GM23338 (cell line): ENCODE measurements at regions not wholly inside any gene's neighbourhood (a gene's known extent, or its start where the extent isn't known, plus 50 kb on each side); places are given as distances from the start of the nearest gene placed in this dataset.
A peak's percentile ranks its signal among the peaks of the same experiment; 100 is the strongest.

Experiments used
- ATAC-seq: fragments of 200-7000 bp; cut with Tn5 transposase; 3 replicates; pipeline ENCODE4 v1.9.1; 2020
- DNase-seq: peaks from one replicate; pipeline ENCODE4 v3.0.0-alpha.2; 2015; ENCODE audit warnings: low spot score
- H2AFZ ChIP-seq: fragments of 200-600 bp; sonication (generic); 2 replicates; pipeline ENCODE4 v1.8.0; 2016; ENCODE audit warnings: antibody characterized with exemption, mild to moderate bottlenecking, moderate library complexity
- H3F3A ChIP-seq: fragments of 200-600 bp; sonication (generic); replicated peaks from 2 replicates; pipeline ENCODE4 v1.8.0; 2017; ENCODE audit warnings: antibody characterized with exemption, mixed run types, low read depth
- H3K27ac ChIP-seq: fragments of 200-600 bp; sonication (generic); 2 replicates; pipeline ENCODE4 v1.6.1; 2016; ENCODE audit warnings: low read depth
- H3K27me3 ChIP-seq: fragments of 200-600 bp; sonication (generic); 2 replicates; pipeline ENCODE4 v1.8.0; 2016; ENCODE audit warnings: mild to moderate bottlenecking, mixed run types, moderate library complexity; ENCODE audit not compliant: insufficient read depth
- H3K36me3 ChIP-seq: fragments of 200-600 bp; sonication (generic); 2 replicates; pipeline ENCODE4 v1.8.0; 2016; ENCODE audit warnings: mild to moderate bottlenecking; ENCODE audit not compliant: insufficient read depth
- H3K4me1 ChIP-seq: fragments of 200-600 bp; sonication (generic); 2 replicates; pipeline ENCODE4 v1.8.0; 2016; ENCODE audit warnings: mild to moderate bottlenecking, moderate library complexity; ENCODE audit not compliant: insufficient read depth
- H3K4me2 ChIP-seq: fragments of 200-600 bp; sonication (generic); 2 replicates; pipeline ENCODE4 v1.7.1; 2017; ENCODE audit warnings: mixed run types
- H3K4me3 ChIP-seq: fragments of 200-600 bp; sonication (generic); 2 replicates; pipeline ENCODE4 v1.6.1; 2016; ENCODE audit warnings: mixed run types
- H3K79me2 ChIP-seq: fragments of 200-600 bp; sonication (generic); replicated peaks from 2 replicates; pipeline ENCODE4 v1.8.0; 2017; ENCODE audit warnings: mild to moderate bottlenecking; ENCODE audit not compliant: insufficient read depth
- H3K9me2 ChIP-seq: fragments of 200-600 bp; sonication (generic); 2 replicates; pipeline ENCODE4 v1.8.0; 2017; ENCODE audit not compliant: insufficient read depth
- H4K20me1 ChIP-seq: fragments of 200-600 bp; sonication (generic); replicated peaks from 2 replicates; pipeline ENCODE4 v1.8.0; 2017; ENCODE audit warnings: mild to moderate bottlenecking; ENCODE audit not compliant: insufficient read depth
- H3K27ac Mint-ChIP-seq: 2 replicates; pipeline ENCODE4 v1.8.0; 2020; ENCODE audit warnings: inconsistent platforms, mild to moderate bottlenecking, moderate library complexity, mixed read lengths
- H3K27me3 Mint-ChIP-seq: 3 replicates; pipeline ENCODE4 v1.8.0; 2022; ENCODE audit warnings: low read depth, mild to moderate bottlenecking, moderate library complexity, mixed read lengths, inconsistent platforms; ENCODE audit not compliant: insufficient read depth, poor library complexity
- H3K36me3 Mint-ChIP-seq: 3 replicates; pipeline ENCODE4 v1.8.0; 2021; ENCODE audit warnings: low read depth, mild to moderate bottlenecking, inconsistent platforms, moderate library complexity, mixed read lengths
- H3K4me1 Mint-ChIP-seq: 3 replicates; pipeline ENCODE4 v1.8.0; 2020; ENCODE audit warnings: mild to moderate bottlenecking, inconsistent platforms, mixed read lengths
- H3K4me3 Mint-ChIP-seq: 3 replicates; pipeline ENCODE4 v1.8.0; 2021; ENCODE audit warnings: moderate library complexity, mild to moderate bottlenecking, inconsistent platforms, mixed read lengths
- H3K9me3 Mint-ChIP-seq: 3 replicates; pipeline ENCODE4 v1.8.0; 2020; ENCODE audit warnings: moderate library complexity, mild to moderate bottlenecking, inconsistent platforms, mixed read lengths
- CREB1 ChIP-seq: fragments of 250-450 bp; sonication (Bioruptor Pico); IDR thresholded peaks from 2 replicates; pipeline ENCODE4 v1.5.0; 2020; ENCODE audit warnings: low read depth, mild to moderate bottlenecking, moderate library complexity
- EZH2 ChIP-seq: fragments of 200-600 bp; sonication (generic); IDR thresholded peaks from one replicate; pipeline ENCODE4 v1.8.0; 2017; ENCODE audit warnings: antibody characterized with exemption, mild to moderate bottlenecking, low read depth; ENCODE audit not compliant: unreplicated experiment
- JUNB ChIP-seq: IDR thresholded peaks from one replicate; pipeline ENCODE4 v1.6.1; 2016; ENCODE audit warnings: antibody characterized with exemption; ENCODE audit not compliant: unreplicated experiment
- NANOG ChIP-seq: IDR thresholded peaks from 2 replicates; pipeline ENCODE4 v1.6.1; 2016; ENCODE audit warnings: antibody characterized with exemption, borderline replicate concordance
- POLR2AphosphoS5 ChIP-seq: IDR thresholded peaks from 2 replicates; pipeline ENCODE4 v1.6.1; 2016; ENCODE audit warnings: antibody characterized with exemption, low read depth
- STAT1 ChIP-seq: IDR thresholded peaks from one replicate; pipeline ENCODE4 v1.6.1; 2016; ENCODE audit warnings: antibody characterized with exemption; ENCODE audit not compliant: unreplicated experiment
- ZNF331 ChIP-seq: fragments of 250-450 bp; sonication (Bioruptor Pico); IDR thresholded peaks from 2 replicates; pipeline ENCODE4 v1.5.0; 2020; ENCODE audit warnings: low read depth, mild to moderate bottlenecking, moderate library complexity
- TF ChIP-seq, protein P1 (sequence below): IDR thresholded peaks from one replicate; pipeline ENCODE4 v1.6.1; 2018; ENCODE audit warnings: antibody characterized with exemption; ENCODE audit not compliant: unreplicated experiment
- TF ChIP-seq, protein P2 (sequence below), 2 experiments: fragments of 200-600 bp in 1 of 2; sonication (generic) in 1 of 2; conservative IDR thresholded peaks; 2 replicates each; pipeline versions ENCODE4 v1.5.1 to v1.6.1; 2016 to 2017; ENCODE audit warnings: antibody characterized with exemption in 2 of 2, low read depth in 2 of 2, mild to moderate bottlenecking in 2 of 2, moderate library complexity in 1 of 2
- TF ChIP-seq, protein P3 (sequence below): fragments of 250-450 bp; sonication (Bioruptor Pico); IDR thresholded peaks from 2 replicates; pipeline ENCODE4 v1.5.0; 2020; ENCODE audit warnings: mild to moderate bottlenecking, moderate library complexity
- TF ChIP-seq, protein P4 (sequence below): IDR thresholded peaks from 2 replicates; pipeline ENCODE4 v1.6.1; 2016; ENCODE audit warnings: antibody characterized with exemption

DNA sequence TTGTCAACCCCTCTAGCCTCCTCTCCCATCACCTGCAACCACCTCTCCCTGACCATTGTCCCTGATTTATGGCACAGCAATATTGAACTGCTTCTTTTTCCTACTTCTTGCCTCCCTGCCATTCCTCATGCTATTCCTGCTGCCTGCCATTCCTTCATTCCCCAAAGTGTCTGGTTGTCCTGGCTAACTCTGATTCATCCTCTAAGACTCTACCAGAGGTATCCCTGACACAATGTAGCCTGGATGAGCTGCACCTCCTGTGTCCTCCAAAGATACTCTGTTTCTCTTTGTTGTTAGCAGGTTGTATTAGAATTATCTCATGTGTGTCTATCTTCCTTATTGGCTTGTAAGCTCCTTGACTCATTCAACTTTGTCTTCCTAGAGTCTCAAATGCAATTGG lies 53.5 kb upstream of the PTPN3 start:
- Histone ChIP-seq H4K20me1 (no peaks in the 10 kb centered on the region), H3K36me3 (no peaks in the 10 kb centered on the region), H3K9me2 (0 out of 2 replicates have a peak, but pooled peaks cover 8% of the 10 kb centered on the region), H3F3A (no peaks in the 10 kb centered on the region; the same call in 1 of the 2 replicates), H3K4me1 (peaks cover 20% of the 10 kb centered on the region), H3K4me3 (no peak overlapping the region), H2AFZ (0 out of 2 replicates have a peak overlapping the region, but pooled peaks have one; percentile 56), H3K79me2 (no peaks in the 10 kb centered on the region), H3K27ac (no peak overlapping the region), H3K4me2 (no peak overlapping the region), H3K27me3 (no peaks in the 10 kb centered on the region)
- ATAC-seq (no peak), DNase-seq (no peak)
- no peak overlapping the region for H3K27ac Mint-ChIP-seq
- peaks cover 17% of the 10 kb centered on the region for H3K4me1 Mint-ChIP-seq
- no peak for TF ChIP-seq ZNF331
- TF ChIP-seq, protein P1, sequence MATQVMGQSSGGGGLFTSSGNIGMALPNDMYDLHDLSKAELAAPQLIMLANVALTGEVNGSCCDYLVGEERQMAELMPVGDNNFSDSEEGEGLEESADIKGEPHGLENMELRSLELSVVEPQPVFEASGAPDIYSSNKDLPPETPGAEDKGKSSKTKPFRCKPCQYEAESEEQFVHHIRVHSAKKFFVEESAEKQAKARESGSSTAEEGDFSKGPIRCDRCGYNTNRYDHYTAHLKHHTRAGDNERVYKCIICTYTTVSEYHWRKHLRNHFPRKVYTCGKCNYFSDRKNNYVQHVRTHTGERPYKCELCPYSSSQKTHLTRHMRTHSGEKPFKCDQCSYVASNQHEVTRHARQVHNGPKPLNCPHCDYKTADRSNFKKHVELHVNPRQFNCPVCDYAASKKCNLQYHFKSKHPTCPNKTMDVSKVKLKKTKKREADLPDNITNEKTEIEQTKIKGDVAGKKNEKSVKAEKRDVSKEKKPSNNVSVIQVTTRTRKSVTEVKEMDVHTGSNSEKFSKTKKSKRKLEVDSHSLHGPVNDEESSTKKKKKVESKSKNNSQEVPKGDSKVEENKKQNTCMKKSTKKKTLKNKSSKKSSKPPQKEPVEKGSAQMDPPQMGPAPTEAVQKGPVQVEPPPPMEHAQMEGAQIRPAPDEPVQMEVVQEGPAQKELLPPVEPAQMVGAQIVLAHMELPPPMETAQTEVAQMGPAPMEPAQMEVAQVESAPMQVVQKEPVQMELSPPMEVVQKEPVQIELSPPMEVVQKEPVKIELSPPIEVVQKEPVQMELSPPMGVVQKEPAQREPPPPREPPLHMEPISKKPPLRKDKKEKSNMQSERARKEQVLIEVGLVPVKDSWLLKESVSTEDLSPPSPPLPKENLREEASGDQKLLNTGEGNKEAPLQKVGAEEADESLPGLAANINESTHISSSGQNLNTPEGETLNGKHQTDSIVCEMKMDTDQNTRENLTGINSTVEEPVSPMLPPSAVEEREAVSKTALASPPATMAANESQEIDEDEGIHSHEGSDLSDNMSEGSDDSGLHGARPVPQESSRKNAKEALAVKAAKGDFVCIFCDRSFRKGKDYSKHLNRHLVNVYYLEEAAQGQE, result no peak
- TF ChIP-seq JUNB, result no peak
- no peak for TF ChIP-seq POLR2AphosphoS5
- TF ChIP-seq NANOG, result no peak
- TF ChIP-seq, protein P2, sequence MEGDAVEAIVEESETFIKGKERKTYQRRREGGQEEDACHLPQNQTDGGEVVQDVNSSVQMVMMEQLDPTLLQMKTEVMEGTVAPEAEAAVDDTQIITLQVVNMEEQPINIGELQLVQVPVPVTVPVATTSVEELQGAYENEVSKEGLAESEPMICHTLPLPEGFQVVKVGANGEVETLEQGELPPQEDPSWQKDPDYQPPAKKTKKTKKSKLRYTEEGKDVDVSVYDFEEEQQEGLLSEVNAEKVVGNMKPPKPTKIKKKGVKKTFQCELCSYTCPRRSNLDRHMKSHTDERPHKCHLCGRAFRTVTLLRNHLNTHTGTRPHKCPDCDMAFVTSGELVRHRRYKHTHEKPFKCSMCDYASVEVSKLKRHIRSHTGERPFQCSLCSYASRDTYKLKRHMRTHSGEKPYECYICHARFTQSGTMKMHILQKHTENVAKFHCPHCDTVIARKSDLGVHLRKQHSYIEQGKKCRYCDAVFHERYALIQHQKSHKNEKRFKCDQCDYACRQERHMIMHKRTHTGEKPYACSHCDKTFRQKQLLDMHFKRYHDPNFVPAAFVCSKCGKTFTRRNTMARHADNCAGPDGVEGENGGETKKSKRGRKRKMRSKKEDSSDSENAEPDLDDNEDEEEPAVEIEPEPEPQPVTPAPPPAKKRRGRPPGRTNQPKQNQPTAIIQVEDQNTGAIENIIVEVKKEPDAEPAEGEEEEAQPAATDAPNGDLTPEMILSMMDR (conservative IDR thresholded peaks at IDR 0.05; ENCODE audit: low read depth in 2 of 2), result no peak
- TF ChIP-seq STAT1, result no peak
- no peak for TF ChIP-seq EZH2
- TF ChIP-seq, protein P3, sequence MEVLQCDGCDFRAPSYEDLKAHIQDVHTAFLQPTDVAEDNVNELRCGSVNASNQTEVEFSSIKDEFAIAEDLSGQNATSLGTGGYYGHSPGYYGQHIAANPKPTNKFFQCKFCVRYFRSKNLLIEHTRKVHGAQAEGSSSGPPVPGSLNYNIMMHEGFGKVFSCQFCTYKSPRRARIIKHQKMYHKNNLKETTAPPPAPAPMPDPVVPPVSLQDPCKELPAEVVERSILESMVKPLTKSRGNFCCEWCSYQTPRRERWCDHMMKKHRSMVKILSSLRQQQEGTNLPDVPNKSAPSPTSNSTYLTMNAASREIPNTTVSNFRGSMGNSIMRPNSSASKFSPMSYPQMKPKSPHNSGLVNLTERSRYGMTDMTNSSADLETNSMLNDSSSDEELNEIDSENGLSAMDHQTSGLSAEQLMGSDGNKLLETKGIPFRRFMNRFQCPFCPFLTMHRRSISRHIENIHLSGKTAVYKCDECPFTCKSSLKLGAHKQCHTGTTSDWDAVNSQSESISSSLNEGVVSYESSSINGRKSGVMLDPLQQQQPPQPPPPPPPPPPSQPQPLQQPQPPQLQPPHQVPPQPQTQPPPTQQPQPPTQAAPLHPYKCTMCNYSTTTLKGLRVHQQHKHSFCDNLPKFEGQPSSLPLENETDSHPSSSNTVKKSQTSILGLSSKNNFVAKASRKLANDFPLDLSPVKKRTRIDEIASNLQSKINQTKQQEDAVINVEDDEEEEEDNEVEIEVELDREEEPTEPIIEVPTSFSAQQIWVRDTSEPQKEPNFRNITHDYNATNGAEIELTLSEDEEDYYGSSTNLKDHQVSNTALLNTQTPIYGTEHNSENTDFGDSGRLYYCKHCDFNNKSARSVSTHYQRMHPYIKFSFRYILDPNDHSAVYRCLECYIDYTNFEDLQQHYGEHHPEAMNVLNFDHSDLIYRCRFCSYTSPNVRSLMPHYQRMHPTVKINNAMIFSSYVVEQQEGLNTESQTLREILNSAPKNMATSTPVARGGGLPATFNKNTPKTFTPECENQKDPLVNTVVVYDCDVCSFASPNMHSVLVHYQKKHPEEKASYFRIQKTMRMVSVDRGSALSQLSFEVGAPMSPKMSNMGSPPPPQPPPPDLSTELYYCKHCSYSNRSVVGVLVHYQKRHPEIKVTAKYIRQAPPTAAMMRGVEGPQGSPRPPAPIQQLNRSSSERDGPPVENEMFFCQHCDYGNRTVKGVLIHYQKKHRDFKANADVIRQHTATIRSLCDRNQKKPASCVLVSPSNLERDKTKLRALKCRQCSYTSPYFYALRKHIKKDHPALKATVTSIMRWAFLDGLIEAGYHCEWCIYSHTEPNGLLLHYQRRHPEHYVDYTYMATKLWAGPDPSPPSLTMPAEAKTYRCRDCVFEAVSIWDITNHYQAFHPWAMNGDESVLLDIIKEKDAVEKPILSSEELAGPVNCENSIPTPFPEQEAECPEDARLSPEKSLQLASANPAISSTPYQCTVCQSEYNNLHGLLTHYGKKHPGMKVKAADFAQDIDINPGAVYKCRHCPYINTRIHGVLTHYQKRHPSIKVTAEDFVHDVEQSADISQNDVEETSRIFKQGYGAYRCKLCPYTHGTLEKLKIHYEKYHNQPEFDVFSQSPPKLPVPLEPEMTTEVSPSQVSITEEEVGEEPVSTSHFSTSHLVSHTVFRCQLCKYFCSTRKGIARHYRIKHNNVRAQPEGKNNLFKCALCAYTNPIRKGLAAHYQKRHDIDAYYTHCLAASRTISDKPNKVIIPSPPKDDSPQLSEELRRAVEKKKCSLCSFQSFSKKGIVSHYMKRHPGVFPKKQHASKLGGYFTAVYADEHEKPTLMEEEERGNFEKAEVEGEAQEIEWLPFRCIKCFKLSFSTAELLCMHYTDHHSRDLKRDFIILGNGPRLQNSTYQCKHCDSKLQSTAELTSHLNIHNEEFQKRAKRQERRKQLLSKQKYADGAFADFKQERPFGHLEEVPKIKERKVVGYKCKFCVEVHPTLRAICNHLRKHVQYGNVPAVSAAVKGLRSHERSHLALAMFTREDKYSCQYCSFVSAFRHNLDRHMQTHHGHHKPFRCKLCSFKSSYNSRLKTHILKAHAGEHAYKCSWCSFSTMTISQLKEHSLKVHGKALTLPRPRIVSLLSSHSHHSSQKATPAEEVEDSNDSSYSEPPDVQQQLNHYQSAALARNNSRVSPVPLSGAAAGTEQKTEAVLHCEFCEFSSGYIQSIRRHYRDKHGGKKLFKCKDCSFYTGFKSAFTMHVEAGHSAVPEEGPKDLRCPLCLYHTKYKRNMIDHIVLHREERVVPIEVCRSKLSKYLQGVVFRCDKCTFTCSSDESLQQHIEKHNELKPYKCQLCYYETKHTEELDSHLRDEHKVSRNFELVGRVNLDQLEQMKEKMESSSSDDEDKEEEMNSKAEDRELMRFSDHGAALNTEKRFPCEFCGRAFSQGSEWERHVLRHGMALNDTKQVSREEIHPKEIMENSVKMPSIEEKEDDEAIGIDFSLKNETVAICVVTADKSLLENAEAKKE (CRISPR knock-in tag), result no peak
- TF ChIP-seq CREB1, result no peak
- TF ChIP-seq, protein P4, sequence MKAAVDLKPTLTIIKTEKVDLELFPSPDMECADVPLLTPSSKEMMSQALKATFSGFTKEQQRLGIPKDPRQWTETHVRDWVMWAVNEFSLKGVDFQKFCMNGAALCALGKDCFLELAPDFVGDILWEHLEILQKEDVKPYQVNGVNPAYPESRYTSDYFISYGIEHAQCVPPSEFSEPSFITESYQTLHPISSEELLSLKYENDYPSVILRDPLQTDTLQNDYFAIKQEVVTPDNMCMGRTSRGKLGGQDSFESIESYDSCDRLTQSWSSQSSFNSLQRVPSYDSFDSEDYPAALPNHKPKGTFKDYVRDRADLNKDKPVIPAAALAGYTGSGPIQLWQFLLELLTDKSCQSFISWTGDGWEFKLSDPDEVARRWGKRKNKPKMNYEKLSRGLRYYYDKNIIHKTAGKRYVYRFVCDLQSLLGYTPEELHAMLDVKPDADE, result no peak
- H3K27me3 Mint-ChIP-seq, result no peaks in the 10 kb centered on the region
- peaks cover 5% of the 10 kb centered on the region; the same call in 1 of the 3 replicates for H3K36me3 Mint-ChIP-seq
- H3K4me3 Mint-ChIP-seq, result no peak overlapping the region
- peaks cover 14% of the 10 kb centered on the region for H3K9me3 Mint-ChIP-seq
